ENCODE measurements at regions not wholly inside any gene's neighbourhood (a gene's known extent, or its start where the extent isn't known, plus 50 kb on each side); places are given as distances from the start of the nearest gene placed in this dataset.

DNA sequence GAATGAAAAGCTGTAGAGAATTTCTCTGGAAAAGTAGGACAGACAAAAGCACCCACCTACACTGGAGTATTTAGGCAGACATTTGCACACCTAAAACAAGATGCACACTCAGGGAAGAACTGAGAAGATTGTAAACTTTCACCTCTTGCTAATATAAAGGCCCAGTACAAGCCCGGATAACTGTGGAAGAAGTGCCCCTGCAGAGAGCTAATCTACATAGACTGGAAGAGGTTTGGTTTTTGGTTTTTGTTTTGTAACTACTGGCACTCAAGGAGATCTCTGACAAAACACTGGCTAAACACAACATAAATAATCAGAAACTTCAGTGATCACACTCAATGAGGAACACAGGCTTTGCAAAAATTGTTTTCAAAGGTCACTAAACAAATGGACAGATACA, 782.2 kb upstream of the SLC8A1 start:
- TF ChIP-seq, protein P1, sequence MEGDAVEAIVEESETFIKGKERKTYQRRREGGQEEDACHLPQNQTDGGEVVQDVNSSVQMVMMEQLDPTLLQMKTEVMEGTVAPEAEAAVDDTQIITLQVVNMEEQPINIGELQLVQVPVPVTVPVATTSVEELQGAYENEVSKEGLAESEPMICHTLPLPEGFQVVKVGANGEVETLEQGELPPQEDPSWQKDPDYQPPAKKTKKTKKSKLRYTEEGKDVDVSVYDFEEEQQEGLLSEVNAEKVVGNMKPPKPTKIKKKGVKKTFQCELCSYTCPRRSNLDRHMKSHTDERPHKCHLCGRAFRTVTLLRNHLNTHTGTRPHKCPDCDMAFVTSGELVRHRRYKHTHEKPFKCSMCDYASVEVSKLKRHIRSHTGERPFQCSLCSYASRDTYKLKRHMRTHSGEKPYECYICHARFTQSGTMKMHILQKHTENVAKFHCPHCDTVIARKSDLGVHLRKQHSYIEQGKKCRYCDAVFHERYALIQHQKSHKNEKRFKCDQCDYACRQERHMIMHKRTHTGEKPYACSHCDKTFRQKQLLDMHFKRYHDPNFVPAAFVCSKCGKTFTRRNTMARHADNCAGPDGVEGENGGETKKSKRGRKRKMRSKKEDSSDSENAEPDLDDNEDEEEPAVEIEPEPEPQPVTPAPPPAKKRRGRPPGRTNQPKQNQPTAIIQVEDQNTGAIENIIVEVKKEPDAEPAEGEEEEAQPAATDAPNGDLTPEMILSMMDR (IDR thresholded peaks at IDR 0.05; ENCODE audit: insufficient read depth, missing control alignments): no peak
- no peak for FAIRE-seq
- DNase-seq (ENCODE audit: insufficient read length, low spot score): no peak

DNA sequence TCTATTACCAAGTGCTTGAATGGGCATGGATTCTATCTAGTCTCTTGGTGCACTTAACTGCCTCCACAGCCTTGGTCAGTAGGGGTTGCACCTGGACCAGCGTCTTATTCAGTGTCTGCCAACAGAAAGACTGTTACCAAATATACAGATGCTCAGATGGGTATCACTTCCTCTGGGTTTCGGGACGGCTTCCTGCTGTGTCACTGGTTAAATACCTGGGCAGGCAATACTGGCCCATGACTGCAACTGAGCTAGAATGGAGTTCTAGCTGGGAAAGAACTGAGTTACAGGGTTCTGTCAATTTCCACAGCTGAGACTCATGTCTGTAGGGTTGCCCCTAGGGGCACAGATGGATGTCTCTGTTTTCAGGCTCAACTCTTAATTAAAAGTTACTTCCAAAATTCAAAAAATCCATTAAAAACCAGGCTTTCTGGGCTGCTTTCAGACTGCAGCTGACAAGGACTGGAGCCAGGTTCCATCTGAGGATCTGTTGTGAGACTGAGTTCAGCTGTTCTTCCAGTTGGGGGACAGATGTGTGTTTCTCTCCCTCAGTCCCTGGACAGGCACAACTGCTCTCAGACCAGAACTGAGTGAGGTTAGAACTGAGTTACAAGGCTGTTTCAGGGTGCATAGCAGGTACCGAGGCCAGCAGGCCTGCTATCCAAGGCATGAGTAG, 789.6 kb upstream of the SLC8A1 start:
- TF ChIP-seq, protein P1 (IDR thresholded peaks at IDR 0.05; ENCODE audit: insufficient read depth, missing control alignments): no peak
- no peak for FAIRE-seq
- DNase-seq (ENCODE audit: insufficient read length, low spot score): no peak

DNA sequence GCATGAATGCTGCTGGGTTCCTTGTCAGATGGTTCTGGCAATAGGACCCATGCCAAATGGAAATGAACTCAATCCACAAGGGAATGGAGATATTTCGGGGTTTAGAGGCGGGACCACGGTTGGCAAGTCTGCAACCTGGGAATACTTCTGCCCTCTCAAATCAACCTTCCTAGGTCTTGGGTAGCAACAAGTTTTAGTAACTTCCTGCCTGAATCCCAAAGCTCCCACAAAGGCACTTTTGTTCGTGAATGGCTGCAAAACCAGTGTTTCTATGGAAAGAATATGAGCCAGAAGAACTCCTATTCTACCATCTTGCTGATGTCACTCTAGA, 790.1 kb upstream of the SLC8A1 start:
- FAIRE-seq (no peak), DNase-seq (ENCODE audit: insufficient read length, low spot score) (no peak)
- TF ChIP-seq, protein P1 (IDR thresholded peaks at IDR 0.05; ENCODE audit: insufficient read depth, missing control alignments): no peak

DNA sequence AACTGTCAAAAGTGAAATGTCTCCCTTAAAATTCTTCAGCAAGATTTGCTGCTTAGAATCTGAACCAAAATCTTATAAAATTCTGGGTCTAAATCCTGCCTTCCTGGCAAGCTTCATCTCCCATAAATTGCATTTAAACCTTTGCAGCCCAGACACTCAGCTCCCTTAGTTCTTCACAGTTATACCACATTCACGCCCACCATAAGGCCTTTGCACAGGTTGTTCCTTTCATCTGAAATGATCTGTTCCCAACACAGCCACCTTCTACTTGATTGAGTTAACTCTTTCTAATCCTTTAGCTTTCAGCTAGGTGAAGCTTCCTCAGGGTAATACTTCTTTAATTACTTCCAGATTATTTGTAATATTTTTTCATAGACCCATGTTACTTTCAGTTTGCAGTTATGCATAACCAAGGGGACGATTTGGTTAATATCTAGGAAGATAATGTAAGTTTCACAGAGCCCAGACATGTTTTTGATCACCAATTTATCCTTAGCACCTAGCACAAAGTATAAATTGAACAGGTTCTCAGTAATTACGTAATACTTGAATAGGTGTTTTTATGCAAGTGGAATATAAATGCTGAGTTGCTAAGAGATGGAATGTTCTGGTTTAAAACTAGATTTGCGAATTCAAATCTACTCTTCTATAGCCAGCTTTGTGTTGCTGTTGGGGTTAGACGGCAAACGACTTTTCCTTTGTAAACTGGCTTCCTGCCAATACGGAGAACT, 779.7 kb upstream of the PKDCC start:
- DNase-seq (ENCODE audit: insufficient read length, low spot score): no peak
- FAIRE-seq: no peak
- TF ChIP-seq, protein P1 (IDR thresholded peaks at IDR 0.05; ENCODE audit: insufficient read depth, missing control alignments): no peak

DNA sequence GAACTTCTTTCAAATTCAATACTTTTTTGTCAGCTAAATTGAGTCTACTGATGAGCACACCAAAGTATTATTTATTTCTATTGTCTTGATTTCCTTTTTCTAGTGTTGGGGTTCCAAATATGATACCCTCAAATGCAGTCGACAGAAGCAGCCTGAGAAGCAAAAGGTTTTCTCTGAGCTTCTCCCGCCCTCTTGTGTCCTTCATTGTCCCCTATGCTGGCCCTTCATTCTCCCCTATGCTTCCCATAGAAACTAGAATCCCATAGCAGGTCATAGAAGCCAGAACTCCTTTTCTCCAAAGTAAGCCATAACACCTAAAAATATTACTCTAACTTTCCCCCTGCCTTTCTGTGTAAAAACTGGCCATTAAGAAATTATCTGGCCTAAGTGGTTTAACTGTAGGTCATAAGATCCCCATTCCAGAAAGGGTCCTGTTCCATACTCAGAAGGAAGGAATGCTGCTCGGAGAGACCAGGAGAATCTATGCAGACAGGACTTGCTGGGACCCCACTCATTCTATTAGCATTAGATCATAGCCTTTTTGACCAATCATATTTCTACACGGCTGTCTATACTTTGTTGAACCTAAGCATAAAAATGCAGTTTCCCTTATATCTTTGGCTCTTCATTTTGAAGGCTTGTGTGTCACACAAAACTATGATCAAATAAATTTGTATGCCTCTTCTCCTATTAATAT, 764.6 kb upstream of the PKDCC start:
- FAIRE-seq: no peak
- TF ChIP-seq, protein P1 (IDR thresholded peaks at IDR 0.05; ENCODE audit: insufficient read depth, missing control alignments): peak; percentile 10
- DNase-seq (ENCODE audit: insufficient read length, low spot score): no peak

DNA sequence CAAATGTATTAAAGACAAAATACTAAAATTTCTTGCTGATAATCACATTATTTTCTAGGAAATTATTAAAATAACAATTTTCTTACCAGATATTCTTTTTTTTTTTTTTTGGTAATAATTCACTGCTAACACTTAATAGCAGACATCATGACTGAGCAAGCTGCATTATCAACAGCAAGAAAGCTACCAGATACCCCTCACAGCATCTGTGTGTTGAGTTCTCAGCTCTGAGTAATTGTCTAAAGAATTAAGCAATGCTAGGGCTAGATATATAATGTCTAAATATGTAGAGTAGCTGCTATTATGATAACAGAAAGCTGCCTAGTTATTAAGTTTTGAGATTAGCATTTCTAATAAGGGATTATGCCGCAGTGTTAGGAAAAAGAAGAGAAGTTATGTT, 754.3 kb upstream of the PKDCC start:
- DNase-seq (ENCODE audit: insufficient read length, low spot score) (no peak), FAIRE-seq (no peak)
- TF ChIP-seq, protein P1 (IDR thresholded peaks at IDR 0.05; ENCODE audit: insufficient read depth, missing control alignments): no peak

DNA sequence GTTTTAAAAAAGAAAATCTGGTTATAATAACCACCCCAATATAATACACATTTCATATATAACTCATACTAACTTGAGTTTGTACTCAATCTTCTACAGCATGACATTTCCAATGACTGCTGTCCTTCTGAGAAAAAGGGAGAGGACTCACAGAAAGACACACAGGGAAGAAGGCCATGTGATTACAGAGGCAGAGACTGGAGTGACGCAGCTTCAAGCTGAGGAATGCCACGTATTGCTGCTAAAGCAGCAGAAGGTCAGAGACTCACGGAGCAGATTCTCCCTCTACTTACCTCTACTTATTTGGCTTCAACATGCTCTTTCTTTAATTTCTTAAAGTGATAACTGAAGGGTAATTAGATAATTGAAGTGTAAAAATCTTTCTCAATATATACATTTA, 753.5 kb upstream of the PKDCC start:
- DNase-seq (ENCODE audit: insufficient read length, low spot score) (no peak), FAIRE-seq (peak; percentile 48)
- TF ChIP-seq, protein P1 (IDR thresholded peaks at IDR 0.05; ENCODE audit: insufficient read depth, missing control alignments): no peak

Measured in D721Med (cell line).